Neural cell (in vitro differentiated cells): ENCODE measurements at regions not wholly inside any gene's neighbourhood (a gene's known extent, or its start where the extent isn't known, plus 50 kb on each side); places are given as distances from the start of the nearest gene placed in this dataset.

Source experiments
- H2AFZ ChIP-seq: fragments of 200-600, 300-800 bp; sonication (generic), shearing (Covaris generic); 2 replicates; pipeline ENCODE4 v1.6.0; 2014; ENCODE audit warnings: low read depth, mild to moderate bottlenecking, antibody characterized with exemption, low read length, moderate library complexity
- H3F3A ChIP-seq: fragments of 200-600 bp; shearing (Covaris generic); 2 replicates; pipeline ENCODE4 v1.6.1; 2016; ENCODE audit warnings: mild to moderate bottlenecking, moderate library complexity, mixed read lengths, antibody characterized with exemption, low read length; ENCODE audit not compliant: insufficient read depth, poor library complexity, severe bottlenecking
- H3K27ac ChIP-seq: fragments of 200-600, 300-800 bp; sonication (generic), shearing (Covaris generic); 2 replicates; pipeline ENCODE4 v1.5.1; 2014; ENCODE audit warnings: mild to moderate bottlenecking, low read length, moderate library complexity
- H3K27me3 ChIP-seq: fragments of 300-800, 200-600 bp; sonication (generic), shearing (Covaris generic); 2 replicates; pipeline ENCODE4 v1.6.0; 2014; ENCODE audit warnings: mild to moderate bottlenecking, low read depth, low read length, moderate library complexity; ENCODE audit not compliant: insufficient read depth
- H3K36me3 ChIP-seq: fragments of 300-800, 200-600 bp; sonication (generic), shearing (Covaris generic); 2 replicates; pipeline ENCODE4 v1.5.1; 2014; ENCODE audit warnings: mild to moderate bottlenecking, antibody characterized with exemption, low read length, moderate library complexity; ENCODE audit not compliant: insufficient read depth
- H3K4me2 ChIP-seq: fragments of 300-800, 200-600 bp; sonication (generic), shearing (Covaris generic); 2 replicates; pipeline ENCODE4 v1.6.0; 2014; ENCODE audit warnings: mild to moderate bottlenecking, low read length
- H3K4me3 ChIP-seq: fragments of 300-800, 200-600 bp; sonication (generic), shearing (Covaris generic); 2 replicates; pipeline ENCODE4 v1.5.1; 2014; ENCODE audit warnings: mild to moderate bottlenecking, low read length, moderate library complexity
- H3K79me2 ChIP-seq: fragments of 200-600 bp; shearing (Covaris generic); replicated peaks from 2 replicates; pipeline ENCODE4 v1.6.0; 2014; ENCODE audit warnings: mild to moderate bottlenecking, low read length, moderate library complexity; ENCODE audit not compliant: insufficient read depth
- H3K9ac ChIP-seq: fragments of 300-800, 200-600 bp; sonication (generic), shearing (Covaris generic); 2 replicates; pipeline ENCODE4 v1.6.1; 2016; ENCODE audit warnings: mild to moderate bottlenecking, low read length, mixed read lengths
- H3K9me2 ChIP-seq: fragments of 200-600 bp; shearing (Covaris generic); 2 replicates; pipeline ENCODE4 v1.6.1; 2016; ENCODE audit warnings: mild to moderate bottlenecking, low read length, mixed read lengths; ENCODE audit not compliant: insufficient read depth
- H3K9me3 ChIP-seq: fragments of 200-600, 300-800 bp; sonication (generic), shearing (Covaris generic); 2 replicates; pipeline ENCODE4 v1.6.1; 2016; ENCODE audit warnings: mild to moderate bottlenecking, mixed run types, low read length, moderate library complexity, mixed read lengths
- H4K20me1 ChIP-seq: fragments of 200-600 bp; shearing (Covaris generic); 2 replicates; pipeline ENCODE4 v1.6.1; 2016; ENCODE audit warnings: mild to moderate bottlenecking, mixed run types; ENCODE audit not compliant: insufficient read depth
- CTCF ChIP-seq: fragments of 450-650 bp; IDR thresholded peaks from 2 replicates; pipeline ENCODE4 v1.5.1; 2014; ENCODE audit warnings: antibody characterized with exemption, mild to moderate bottlenecking, moderate library complexity; ENCODE audit not compliant: poor library complexity, severe bottlenecking
- EP300 ChIP-seq: fragments of 450-650 bp; conservative IDR thresholded peaks from 2 replicates; pipeline ENCODE4 v1.6.1; 2014; ENCODE audit warnings: antibody characterized with exemption, mild to moderate bottlenecking, moderate library complexity; ENCODE audit not compliant: poor library complexity, severe bottlenecking
- EZH2 ChIP-seq: fragments of 200-600, 300-800 bp; shearing (Covaris generic), sonication (generic); IDR thresholded peaks from 2 replicates; pipeline ENCODE4 v1.6.1; 2014; ENCODE audit warnings: antibody characterized with exemption, low read length, borderline replicate concordance, mild to moderate bottlenecking; ENCODE audit not compliant: insufficient read depth, poor library complexity, severe bottlenecking
- MXI1 ChIP-seq: fragments of 450-650 bp; conservative IDR thresholded peaks from 2 replicates; pipeline ENCODE4 v1.6.1; 2014; ENCODE audit warnings: antibody characterized with exemption, mild to moderate bottlenecking; ENCODE audit not compliant: poor library complexity, severe bottlenecking
- POLR2AphosphoS5 ChIP-seq: IDR thresholded peaks from 2 replicates; pipeline ENCODE4 v1.6.1; 2012
- RAD21 ChIP-seq: fragments of 450-650 bp; conservative IDR thresholded peaks from 2 replicates; pipeline ENCODE4 v1.6.1; 2014; ENCODE audit warnings: antibody characterized with exemption, mild to moderate bottlenecking, moderate library complexity
- REST ChIP-seq: IDR thresholded peaks from 2 replicates; pipeline ENCODE4 v1.6.1; 2012; ENCODE audit warnings: borderline replicate concordance
- SMC3 ChIP-seq: fragments of 450-650 bp; conservative IDR thresholded peaks from 2 replicates; pipeline ENCODE4 v1.6.1; 2014; ENCODE audit warnings: antibody characterized with exemption, mild to moderate bottlenecking, moderate library complexity; ENCODE audit not compliant: poor library complexity
- TAF1 ChIP-seq: IDR thresholded peaks from 2 replicates; pipeline ENCODE4 v1.6.1; 2012; ENCODE audit warnings: low read depth

- H3K9ac ChIP-seq, result no peak overlapping the region
- no peaks in the 10 kb centered on the region for H3K27me3 ChIP-seq
- no peaks in the 10 kb centered on the region for H3F3A ChIP-seq
- H3K4me2 ChIP-seq, result no peak overlapping the region
- H3K9me3 ChIP-seq, result no peaks in the 10 kb centered on the region
- H4K20me1 ChIP-seq, result no peaks in the 10 kb centered on the region
- H3K79me2 ChIP-seq, result no peaks in the 10 kb centered on the region
- no peak overlapping the region for H2AFZ ChIP-seq
- H3K9me2 ChIP-seq, result no peaks in the 10 kb centered on the region
- no peak for TF ChIP-seq RAD21
- no peak for TF ChIP-seq TAF1
- TF ChIP-seq CTCF, result no peak
- no peak for TF ChIP-seq SMC3
- TF ChIP-seq REST, result no peak
- TF ChIP-seq EZH2, result no peak
- no peak for TF ChIP-seq EP300
- no peak for TF ChIP-seq MXI1
- TF ChIP-seq POLR2AphosphoS5, result no peak
- no peak overlapping the region for H3K27ac ChIP-seq
- no peaks in the 10 kb centered on the region for H3K36me3 ChIP-seq
- no peak overlapping the region for H3K4me3 ChIP-seq
Measured at GRCh38 chr10:9895981-9896380, 1121.7 kb upstream of the CELF2 start.

GRCh38 chr10:9898633-9899395 lies 1118.9 kb upstream of the CELF2 start:
- Histone ChIP-seq H4K20me1 (no peaks in the 10 kb centered on the region), H3K4me2 (no peak overlapping the region), H3K36me3 (no peaks in the 10 kb centered on the region), H3F3A (no peaks in the 10 kb centered on the region), H3K9me2 (no peaks in the 10 kb centered on the region), H3K9me3 (no peaks in the 10 kb centered on the region), H3K27ac (no peak overlapping the region), H3K79me2 (no peaks in the 10 kb centered on the region), H3K4me3 (no peak overlapping the region), H3K9ac (no peak overlapping the region), H2AFZ (no peak overlapping the region), H3K27me3 (no peaks in the 10 kb centered on the region)
- TF ChIP-seq EZH2 (no peak), POLR2AphosphoS5 (no peak), TAF1 (no peak), CTCF (no peak), RAD21 (no peak), REST (no peak), MXI1 (no peak), SMC3 (no peak), EP300 (no peak)
